Peyer's patch (tissue), 4 donors: ENCODE measurements at regions not wholly inside any gene's neighbourhood (a gene's known extent, or its start where the extent isn't known, plus 50 kb on each side); places are given as distances from the start of the nearest gene placed in this dataset.

Experiments
- DNase-seq, 3 donors: peaks; one replicate each; pipeline ENCODE4 v3.0.0-alpha.2; 2017 to 2019
- H3K27ac ChIP-seq, 4 donors: fragments of 200-600 bp; sonication (generic); one replicate each; pipeline ENCODE4 v1.5.1; 2016 to 2019
- H3K27me3 ChIP-seq, 2 donors: fragments of 200-600 bp; sonication (generic); one replicate each; pipeline ENCODE4 v1.5.1; 2019
- H3K36me3 ChIP-seq, 3 donors: fragments of 200-600 bp; sonication (generic); one replicate each; pipeline ENCODE4 v1.5.1; 2016 to 2019
- H3K4me1 ChIP-seq, 4 donors: fragments of 200-600 bp; sonication (generic); one replicate each; pipeline ENCODE4 v1.5.1; 2016 to 2019
- H3K4me3 ChIP-seq, 4 donors: fragments of 200-600 bp; sonication (generic); 1 replicate in 3 of 4; 2 replicates in 1 of 4; pipeline ENCODE4 v1.5.1; 2016 to 2019; ENCODE audit warnings: mild to moderate bottlenecking in 1 of 4
- H3K9me3 ChIP-seq, 4 donors: fragments of 200-600 bp; sonication (generic); one replicate each; pipeline ENCODE4 v1.5.1; 2016 to 2019; ENCODE audit warnings: mild to moderate bottlenecking in 1 of 4
- POLR2A ChIP-seq, 2 donors: fragments of 450-650 bp; IDR thresholded peaks; one replicate each; pipeline ENCODE4 v1.5.1; 2017; ENCODE audit warnings: antibody characterized with exemption in 2 of 2, mild to moderate bottlenecking in 2 of 2, moderate library complexity in 2 of 2
- TF ChIP-seq, protein P1 (sequence below), 6 experiments: fragments of 450-650 bp in 4 of 6; fragments of 200-600 bp in 2 of 6; sonication (generic) in 1 of 6; IDR thresholded peaks; one replicate each; pipeline ENCODE4 v1.5.1; 2017 to 2019; ENCODE audit warnings: antibody characterized with exemption in 6 of 6, mild to moderate bottlenecking in 3 of 6, moderate library complexity in 1 of 6

DNA sequence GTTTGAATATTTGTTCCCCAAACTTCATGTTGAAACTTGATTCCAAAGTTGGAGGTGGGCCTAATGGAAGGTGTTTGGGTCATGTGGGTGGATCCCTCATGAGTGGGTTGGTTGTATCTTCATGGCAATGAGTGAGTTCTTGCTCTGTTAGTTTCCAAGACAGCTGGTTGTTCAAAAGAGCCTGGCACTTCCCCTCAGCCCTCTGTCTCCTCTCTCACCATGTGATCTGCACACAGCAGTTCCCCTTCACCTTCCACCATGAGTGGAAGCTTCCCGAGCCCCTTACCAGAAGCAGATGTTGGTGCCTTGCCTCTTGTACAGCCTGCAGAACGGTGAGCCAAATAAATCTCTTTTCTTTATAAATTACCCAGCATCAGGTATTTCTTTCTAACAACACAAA, 327.1 kb upstream of the SLCO3A1 start:
- H3K36me3 ChIP-seq, result no peaks in the 10 kb centered on the region
- DNase-seq, result no peak
- no peaks in the 10 kb centered on the region for H3K9me3 ChIP-seq
- H3K27ac ChIP-seq, result no peak overlapping the region
- H3K27me3 ChIP-seq, result no peaks in the 10 kb centered on the region
- H3K4me3 ChIP-seq, result no peak overlapping the region
- TF ChIP-seq, protein P1, sequence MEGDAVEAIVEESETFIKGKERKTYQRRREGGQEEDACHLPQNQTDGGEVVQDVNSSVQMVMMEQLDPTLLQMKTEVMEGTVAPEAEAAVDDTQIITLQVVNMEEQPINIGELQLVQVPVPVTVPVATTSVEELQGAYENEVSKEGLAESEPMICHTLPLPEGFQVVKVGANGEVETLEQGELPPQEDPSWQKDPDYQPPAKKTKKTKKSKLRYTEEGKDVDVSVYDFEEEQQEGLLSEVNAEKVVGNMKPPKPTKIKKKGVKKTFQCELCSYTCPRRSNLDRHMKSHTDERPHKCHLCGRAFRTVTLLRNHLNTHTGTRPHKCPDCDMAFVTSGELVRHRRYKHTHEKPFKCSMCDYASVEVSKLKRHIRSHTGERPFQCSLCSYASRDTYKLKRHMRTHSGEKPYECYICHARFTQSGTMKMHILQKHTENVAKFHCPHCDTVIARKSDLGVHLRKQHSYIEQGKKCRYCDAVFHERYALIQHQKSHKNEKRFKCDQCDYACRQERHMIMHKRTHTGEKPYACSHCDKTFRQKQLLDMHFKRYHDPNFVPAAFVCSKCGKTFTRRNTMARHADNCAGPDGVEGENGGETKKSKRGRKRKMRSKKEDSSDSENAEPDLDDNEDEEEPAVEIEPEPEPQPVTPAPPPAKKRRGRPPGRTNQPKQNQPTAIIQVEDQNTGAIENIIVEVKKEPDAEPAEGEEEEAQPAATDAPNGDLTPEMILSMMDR (IDR thresholded peaks at IDR 0.05), result no peak
- TF ChIP-seq POLR2A (IDR thresholded peaks at IDR 0.05), result no peak
- H3K4me1 ChIP-seq, result peaks cover 0 to 7% (median 0%) of the 10 kb centered on the region in 4 donors

DNA sequence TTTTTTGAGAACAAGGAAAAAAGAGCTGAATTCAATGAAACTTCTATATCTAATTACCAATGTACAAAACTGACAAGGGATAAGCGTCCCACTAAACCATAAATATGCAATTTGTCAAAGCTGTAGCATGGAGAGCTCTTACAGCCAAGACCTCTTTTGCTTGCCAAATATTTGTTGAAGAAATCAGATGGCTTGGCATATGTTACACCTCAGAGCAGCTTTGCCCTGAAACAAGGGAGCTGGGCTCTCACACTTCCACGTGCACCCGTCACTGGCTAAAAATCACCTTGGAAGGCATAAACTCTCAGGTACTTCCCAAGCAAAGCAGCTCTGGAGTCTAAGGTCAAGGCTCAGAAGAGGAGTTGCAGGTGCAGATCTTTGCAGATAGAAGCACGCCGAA, 324.7 kb upstream of the SLCO3A1 start:
- H3K36me3 ChIP-seq, result no peaks in the 10 kb centered on the region
- no peaks in the 10 kb centered on the region for H3K27me3 ChIP-seq
- H3K9me3 ChIP-seq, result no peaks in the 10 kb centered on the region
- no peak overlapping the region for H3K4me3 ChIP-seq
- no peak for DNase-seq
- peaks cover 0 to 9% (median 0%) of the 10 kb centered on the region in 4 donors for H3K4me1 ChIP-seq
- TF ChIP-seq, protein P1 (IDR thresholded peaks at IDR 0.05), result no peak
- no peak for TF ChIP-seq POLR2A (IDR thresholded peaks at IDR 0.05)
- no peak overlapping the region for H3K27ac ChIP-seq

DNA sequence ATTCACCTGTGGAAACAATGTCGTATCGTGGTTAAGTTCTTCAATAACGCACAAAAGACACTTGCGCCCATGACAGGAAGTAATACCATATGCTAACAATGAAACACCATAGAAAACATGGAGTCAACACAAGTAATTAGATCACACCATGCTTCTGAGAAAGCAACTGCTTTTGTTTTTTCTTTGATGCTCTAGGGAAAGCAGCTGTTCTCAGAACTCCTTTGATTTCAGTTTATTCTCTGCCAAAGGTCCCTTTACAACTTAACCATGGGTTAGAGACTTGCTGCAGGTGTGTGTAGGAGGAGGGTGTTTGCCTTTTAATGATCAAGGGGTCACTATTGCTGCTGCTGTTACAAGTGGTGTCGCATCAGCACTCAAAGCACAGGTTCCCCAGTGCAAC, 324.0 kb upstream of the SLCO3A1 start:
- TF ChIP-seq, protein P1 (IDR thresholded peaks at IDR 0.05), result no peak
- no peak for TF ChIP-seq POLR2A (IDR thresholded peaks at IDR 0.05)
- no peaks in the 10 kb centered on the region for H3K36me3 ChIP-seq

DNA sequence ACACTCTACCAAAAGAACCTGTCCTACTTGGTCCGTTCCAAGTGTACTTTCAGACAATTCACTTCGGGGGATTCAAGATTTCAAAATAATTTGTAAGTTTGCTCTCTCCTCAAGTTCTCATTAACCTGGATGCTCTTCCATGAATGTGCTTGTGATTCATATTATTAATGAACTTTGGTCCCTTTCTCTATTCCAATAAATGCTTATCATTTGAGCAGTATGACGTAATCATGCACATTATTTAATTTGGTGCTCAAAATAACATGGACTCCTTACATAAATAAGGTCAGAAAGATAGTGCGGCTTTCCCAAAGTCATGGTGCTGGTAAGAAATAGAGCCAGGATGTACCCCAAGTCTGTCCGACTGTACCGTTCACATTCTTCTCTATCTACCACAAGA, 323.2 kb upstream of the SLCO3A1 start:
- peaks cover 0 to 9% (median 0%) of the 10 kb centered on the region in 4 donors for H3K4me1 ChIP-seq
- H3K9me3 ChIP-seq, result no peaks in the 10 kb centered on the region
- TF ChIP-seq POLR2A (IDR thresholded peaks at IDR 0.05), result no peak
- TF ChIP-seq, protein P1 (IDR thresholded peaks at IDR 0.05), result no peak
- no peaks in the 10 kb centered on the region for H3K36me3 ChIP-seq
- H3K4me3 ChIP-seq, result no peak overlapping the region
- no peak for DNase-seq
- no peaks in the 10 kb centered on the region for H3K27me3 ChIP-seq
- H3K27ac ChIP-seq, result peak overlapping the region in 1 of 4 donors; percentile 77

More for the DNA sequence above, 324.0 kb upstream of the SLCO3A1 start:
- Histone ChIP-seq H3K4me1 (peaks cover 0 to 9% (median 0%) of the 10 kb centered on the region in 4 donors), H3K4me3 (no peak overlapping the region), H3K27ac (peak overlapping the region in 1 of 4 donors; percentile 77), H3K27me3 (no peaks in the 10 kb centered on the region), H3K9me3 (no peaks in the 10 kb centered on the region)
- DNase-seq, result no peak

DNA sequence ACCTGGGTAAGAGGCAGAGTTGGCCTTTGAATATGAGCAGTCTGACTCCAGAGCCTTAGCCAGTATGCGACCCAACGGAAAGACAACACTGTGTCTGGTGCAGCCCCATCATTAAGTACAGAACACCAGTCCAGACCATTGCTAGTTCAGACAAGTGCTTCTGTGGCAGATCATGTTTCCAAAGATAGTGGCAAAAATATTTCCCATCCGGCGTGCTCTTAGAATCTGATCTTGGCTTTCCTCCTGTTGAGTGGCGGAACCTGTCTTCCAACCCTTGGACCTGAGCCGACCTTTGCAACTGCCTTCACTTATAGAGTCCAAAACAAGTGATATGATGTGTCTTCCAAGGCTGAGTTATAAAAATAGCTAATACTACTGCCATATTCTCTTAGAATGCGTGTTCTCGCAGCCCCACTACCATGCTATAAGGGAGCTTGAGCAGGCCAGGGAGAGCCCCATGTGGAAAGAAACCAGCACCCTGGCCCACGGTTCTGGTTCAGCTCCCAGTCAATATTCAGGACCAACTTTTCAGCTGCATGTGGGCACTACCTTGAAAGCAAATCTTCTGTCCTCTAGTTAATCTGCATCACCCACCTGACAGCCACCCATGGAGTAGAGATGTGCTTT, 322.4 kb upstream of the SLCO3A1 start:
- Histone ChIP-seq H3K4me1 (peaks cover 0 to 16% (median 0%) of the 10 kb centered on the region in 4 donors), H3K4me3 (no peak overlapping the region), H3K27me3 (no peaks in the 10 kb centered on the region), H3K9me3 (no peaks in the 10 kb centered on the region), H3K27ac (peak overlapping the region in 1 of 4 donors; percentile 77), H3K36me3 (no peaks in the 10 kb centered on the region)
- DNase-seq, result peak in 2 of 3 donors; percentile 70 to 78
- TF ChIP-seq POLR2A (IDR thresholded peaks at IDR 0.05), result no peak
- TF ChIP-seq, protein P1 (IDR thresholded peaks at IDR 0.05), result no peak
